Prostate gland (tissue), 2 donors: ENCODE measurements at regions not wholly inside any gene's neighbourhood (a gene's known extent, or its start where the extent isn't known, plus 50 kb on each side); places are given as distances from the start of the nearest gene placed in this dataset.

Experiments used
- CTCF ChIP-seq, 4 experiments: fragments of 200-600 bp in 2 of 4; fragments of 450-650 bp in 2 of 4; sonication (generic) in 2 of 4; IDR thresholded peaks; 1 replicate in 3 of 4; 2 replicates in 1 of 4; pipeline ENCODE4 v1.5.1; 2016 to 2019; ENCODE audit warnings: antibody characterized with exemption in 4 of 4, mild to moderate bottlenecking in 2 of 4, moderate library complexity in 2 of 4
- POLR2A ChIP-seq: fragments of 450-650 bp; IDR thresholded peaks from one replicate; pipeline ENCODE4 v1.6.1; 2016; ENCODE audit warnings: antibody characterized with exemption, mild to moderate bottlenecking
- POLR2AphosphoS5 ChIP-seq: sonication (generic); formaldehyde crosslinking; IDR thresholded peaks from one replicate; pipeline ENCODE4 v1.6.1; 2017; ENCODE audit warnings: antibody characterized with exemption

- TF ChIP-seq CTCF (IDR thresholded peaks at IDR 0.05): no peak
- no peak for TF ChIP-seq POLR2A
- no peak for TF ChIP-seq POLR2AphosphoS5
Measured at GRCh38 chr2:198587240-198587639, 782.8 kb downstream of the PLCL1 start.
